ENCODE measurements at regions not wholly inside any gene's neighbourhood (a gene's known extent, or its start where the extent isn't known, plus 50 kb on each side); places are given as distances from the start of the nearest gene placed in this dataset.
"Not testable (repeated sequence)": the region's sequence is repeated elsewhere in the genome, so short reads cannot be mapped to it uniquely, and the experiment has no call there.

DNA sequence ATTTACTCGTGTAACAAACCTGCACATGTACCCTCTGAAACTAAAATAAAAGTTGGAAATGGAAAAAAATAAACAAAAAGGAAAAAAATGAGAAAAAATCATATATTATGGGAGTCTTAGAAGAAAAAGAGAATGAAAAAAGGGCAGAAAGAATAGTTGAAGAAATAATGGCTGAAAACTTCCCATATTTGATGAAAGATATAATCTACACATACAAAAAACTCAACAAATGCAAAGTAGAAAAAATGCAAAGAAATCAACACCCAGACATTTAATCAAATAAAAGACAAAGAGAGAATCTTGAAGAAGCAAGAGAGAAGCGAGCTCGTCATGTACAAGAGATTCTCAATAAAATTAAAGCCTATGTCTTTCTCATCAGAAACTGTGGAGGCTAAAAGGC, 73.8 kb downstream of the SLC25A46 start:
- DNase-seq: no peak

DNA sequence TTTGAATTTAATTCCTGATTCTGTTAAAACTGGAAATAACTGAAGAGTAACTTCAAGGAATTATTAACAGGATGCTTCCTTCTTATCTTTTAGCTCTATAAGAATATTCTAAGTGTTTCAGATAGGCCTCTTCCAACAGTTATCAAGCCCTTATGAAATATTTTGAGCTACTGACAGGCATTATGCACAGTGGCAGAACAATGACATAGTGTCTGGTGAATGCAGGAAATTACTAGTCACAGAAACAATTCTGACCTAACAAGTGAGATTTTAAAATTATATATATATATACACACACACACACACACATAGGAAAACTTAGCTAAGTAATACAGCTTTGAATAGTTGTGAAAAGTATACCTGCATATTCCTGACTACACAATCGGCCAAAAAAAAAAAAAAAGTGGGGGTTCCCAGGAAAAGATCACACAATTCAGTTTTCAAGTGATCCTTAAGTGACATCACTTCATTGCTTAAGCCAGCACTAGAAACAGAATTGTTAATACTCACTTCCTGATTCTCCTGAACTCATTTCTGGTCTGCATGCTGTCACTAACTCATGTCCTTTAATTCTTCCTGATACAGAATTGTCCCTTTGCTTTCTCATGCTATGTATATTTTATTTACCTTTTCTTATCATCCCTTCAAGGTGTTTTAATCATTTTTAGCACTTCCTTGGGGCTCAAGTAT, 77.3 kb downstream of the SLC25A46 start:
- DNase-seq: no peak

DNA sequence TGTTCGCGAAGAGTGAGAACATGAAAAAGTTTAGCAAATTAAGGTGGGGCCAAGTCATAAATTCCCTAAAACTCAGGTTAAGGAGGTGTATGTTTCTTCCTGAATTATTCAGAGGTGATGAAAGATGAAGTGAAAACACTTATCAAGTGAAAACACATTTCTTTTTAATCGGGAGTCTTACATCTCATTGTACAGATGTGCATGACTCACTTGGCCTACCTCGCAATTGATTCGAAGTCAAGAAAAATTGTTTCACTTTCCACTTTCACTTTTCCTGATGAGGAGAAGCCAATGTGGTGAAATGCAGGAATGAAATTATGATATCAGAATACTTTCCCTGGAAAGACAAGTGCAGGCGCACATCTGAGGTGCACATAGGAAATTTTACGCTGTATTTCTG, 78.7 kb downstream of the SLC25A46 start:
- no peak for DNase-seq

DNA sequence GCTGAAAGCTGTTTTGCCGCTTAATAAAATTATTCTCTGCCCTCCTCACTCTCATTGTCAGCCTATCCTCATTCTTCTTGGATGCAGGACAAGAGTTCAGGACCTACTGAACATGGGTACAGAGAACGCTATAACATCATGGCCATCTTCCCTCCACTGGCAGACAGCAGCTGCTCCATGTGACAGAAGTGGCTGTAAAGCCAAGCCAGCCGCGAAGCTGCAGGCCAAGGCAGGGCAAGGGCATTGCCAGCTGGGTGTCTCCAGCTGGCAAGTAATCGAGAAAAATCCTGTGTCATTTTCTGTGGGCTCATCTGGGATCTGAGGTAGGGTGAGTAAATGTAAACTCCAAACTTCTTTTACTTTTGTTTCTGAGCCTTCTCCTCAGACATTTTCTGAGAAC, 84.8 kb downstream of the SLC25A46 start:
- DNase-seq: no peak

DNA sequence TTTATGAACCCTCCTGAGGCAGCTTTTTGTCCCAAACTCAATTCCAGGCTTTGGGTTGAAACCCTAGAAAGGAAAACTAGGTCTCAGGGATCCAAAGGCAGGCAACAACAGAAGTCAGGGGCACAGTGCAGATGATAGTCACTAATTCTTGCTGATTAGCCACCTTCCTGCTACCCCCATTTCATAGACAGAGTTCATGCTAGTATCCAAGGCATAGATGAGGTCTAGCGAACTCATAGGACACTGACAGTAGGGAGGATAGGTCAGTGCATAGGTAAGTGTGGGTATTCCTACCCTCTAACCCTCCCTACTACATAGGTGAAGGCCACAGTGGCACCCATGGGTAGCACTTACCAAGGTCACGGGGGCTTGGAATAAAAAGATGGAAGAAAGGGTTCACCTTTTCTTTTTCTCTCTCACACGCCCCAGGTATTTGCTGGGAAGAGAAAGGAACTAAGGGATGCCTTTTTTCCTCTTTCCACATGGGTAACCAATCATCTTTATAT, 86.2 kb downstream of the SLC25A46 start:
- no peak for DNase-seq

DNA sequence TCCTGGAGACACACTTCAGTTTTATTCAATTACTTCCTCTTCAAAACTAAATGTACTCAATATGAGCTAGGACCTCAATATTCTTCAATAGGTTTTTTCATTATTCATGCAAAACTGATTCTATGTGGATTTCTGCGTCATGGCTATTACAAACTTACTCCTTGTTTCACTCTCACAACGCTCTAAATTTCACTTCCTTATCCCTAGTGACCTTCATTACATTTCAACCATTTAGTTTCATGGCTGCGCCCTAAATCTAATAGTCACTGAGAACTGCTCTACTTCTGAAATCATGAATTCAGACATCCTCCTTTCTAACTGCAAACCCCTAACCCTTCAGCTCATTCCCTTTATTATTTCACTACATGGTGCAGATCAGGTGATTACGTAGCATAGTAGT, 93.9 kb downstream of the SLC25A46 start:
- no peak for DNase-seq

DNA sequence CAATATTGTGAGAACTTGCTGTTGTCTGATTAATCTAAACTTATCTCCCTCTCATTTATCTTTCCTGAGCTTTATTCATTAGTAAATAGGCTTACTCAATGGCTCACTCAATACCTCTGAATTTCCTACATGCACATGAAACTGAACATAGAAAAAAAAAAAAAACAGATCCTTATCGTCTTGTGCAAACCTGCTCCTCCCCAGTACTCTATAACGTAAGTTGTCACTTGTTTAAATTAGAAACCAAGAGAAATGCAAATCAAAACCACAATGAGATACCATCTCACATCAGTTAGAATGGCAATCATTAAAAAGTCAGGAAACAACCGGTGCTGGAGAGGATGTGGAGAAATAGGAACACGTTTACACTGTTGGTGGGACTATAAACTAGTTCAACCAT, 96.1 kb downstream of the SLC25A46 start:
- not testable (repeated sequence) for DNase-seq

DNA sequence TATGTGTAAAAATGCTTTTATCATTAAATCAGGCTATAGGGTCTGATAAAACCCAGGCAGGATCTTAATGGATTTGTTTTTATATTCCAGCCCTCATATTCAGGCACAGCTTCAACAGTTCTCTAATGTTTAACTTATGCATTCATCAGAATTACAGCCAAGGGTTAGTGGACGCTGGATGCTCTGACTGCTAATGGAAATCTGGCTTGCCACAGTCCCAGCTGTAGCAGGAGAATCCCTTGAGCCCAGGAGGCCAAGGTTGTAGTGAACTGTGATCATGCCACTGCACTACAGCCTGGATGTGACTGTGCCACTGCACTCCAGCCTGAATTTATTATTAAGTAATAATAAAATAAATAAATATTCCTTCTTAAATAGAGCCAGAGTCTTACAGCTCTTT, 98.0 kb downstream of the SLC25A46 start:
- DNase-seq: peak; percentile 38

DNA sequence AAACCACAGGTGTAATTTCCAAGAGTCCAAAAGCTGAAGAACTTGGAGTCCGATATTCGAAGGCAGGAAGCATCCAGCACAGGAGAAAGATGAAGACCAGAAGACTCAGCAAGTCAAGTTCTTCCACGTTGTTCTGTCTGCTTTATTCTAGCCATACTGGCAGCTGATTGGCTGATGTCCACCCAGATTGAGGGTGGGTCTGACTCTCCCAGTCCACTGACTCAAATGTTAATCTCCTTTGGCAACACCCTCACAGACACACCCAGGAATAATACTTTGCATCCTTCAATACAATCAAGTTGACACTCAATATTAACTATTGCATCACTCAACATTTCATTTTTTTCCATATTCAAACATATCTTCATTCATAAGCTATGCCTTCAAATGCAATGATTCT, 99.5 kb downstream of the SLC25A46 start:
- not testable (repeated sequence) for DNase-seq

DNA sequence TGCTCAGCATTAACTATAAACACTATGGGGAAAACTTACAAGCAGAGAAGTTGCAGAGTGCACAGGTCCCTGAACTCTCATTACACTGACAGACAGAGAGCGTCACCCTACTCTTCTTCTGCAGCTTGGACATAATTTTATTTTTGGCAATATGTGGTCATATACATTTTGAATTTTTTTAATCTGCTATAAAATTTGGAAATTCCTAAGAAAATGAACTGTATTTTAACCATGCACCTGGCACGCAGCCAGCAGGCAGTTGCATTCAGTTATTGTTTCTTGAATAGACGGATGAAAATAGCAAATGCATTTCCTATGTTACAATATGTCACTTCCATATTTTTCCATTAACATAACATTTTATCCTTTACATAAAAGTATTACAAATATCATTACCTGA, 100.2 kb downstream of the SLC25A46 start:
- DNase-seq: peak; percentile 29

DNA sequence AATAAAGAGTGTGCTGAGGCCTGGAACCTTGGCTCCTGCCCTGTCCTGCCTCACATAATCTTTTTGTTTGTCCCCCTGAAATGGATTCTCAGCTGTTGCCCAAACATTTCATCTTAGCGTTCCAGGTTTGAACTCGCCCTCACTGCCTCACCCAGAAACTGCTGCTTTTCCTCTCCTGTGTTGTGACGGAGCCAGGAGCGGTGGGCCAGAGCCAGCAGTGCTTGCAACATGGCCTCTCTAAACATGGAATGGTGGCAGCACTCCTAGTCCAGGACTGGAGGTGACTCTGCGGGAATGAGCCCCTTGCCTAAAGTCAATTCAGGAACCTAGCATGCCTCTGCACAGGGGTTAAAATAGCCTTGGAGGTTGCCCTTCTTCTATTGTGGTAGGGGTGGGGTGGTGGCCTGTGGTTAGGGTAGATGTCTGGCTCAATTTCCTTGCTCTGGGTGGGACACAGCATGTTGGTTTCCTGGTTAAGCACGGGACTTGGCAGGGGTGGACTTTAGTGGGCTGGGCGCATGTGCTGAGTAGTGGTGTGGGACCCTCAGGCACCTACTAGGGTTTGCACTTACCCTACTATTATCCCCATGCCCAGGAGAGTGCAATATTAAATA, 101.6 kb downstream of the SLC25A46 start:
- no peak for DNase-seq

DNA sequence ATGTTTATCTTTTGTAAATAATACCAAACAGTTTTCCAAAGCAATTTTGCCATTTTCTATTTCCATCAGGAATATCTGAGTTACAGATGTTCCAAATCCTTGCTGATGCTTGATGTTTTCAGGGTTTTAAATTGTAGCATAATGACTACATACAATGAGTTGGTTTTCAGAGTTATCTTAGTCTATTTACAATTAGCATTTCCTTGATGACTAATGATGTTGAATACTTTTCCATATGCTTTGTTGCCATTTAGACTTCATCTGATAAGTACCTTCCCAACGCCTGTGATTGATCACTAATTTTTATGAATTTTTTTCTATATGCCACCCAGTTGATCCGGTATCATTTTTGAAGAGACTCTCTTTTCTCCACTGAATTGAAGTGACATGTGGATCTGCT, 102.3 kb downstream of the SLC25A46 start:
- DNase-seq: no peak

DNA sequence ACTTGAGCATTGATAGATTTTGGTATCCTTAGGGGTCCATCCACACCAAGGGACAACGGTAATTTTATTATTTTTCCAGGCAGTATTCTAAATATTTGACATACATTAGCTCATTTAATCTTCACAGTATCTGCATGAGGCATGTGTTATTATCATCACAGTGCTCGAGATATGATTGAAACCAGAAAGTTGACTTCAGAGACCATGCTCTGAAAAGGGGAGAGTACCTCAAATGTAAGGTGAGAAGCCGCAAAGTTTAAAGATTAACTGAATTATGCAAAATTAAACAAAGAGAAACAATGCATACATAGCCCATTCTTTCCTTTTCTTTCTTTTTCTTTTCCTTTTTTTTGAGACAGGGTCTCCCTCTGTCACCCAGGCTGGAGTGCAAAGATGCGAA, 104.1 kb downstream of the SLC25A46 start:
- DNase-seq: no peak

DNA sequence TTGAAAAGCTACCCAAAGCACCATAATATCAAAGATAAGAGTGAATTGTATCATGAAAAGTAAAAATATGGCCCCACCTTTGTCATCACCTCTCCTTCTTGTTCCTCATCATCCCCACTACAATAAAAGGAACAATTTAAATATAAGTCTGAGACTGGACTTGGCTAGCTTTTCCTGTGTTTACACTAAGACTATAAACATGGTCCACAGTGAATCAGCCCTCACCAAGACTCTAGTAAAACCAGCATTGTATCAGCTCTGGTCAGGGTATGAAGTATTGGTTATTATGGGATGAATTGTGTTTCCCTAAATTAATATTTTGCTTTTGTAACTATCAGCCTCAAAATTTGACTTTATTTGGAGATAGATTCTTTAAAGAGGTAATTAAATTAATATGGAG, 105.4 kb downstream of the SLC25A46 start:
- no peak for DNase-seq

DNA sequence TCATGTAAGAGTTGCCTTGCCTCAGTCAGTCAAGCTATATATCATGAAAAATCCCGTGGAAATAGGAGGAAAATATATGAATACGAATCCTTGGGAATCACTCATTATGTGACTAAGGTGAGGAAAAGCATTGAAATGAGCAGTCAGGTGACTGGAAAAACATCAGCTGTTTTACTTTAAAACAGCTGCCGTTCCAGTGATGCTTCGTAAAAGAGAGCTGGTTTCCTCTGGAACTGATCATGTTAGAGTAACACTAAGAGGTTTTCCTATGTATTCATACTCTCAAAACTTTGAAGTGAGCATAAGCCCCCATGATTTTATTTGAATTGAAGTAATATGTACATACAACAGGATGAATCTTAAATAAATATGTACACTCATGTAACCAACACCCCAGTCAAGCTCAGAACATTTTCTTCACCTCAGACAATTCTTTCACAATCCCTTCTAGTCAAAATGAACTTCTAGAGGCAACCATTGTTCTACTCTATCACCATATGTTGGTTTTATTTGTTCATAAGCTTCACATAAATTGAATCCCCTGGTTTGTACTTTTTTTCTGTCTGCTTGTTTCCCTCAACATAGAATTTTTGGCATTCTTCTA, 107.7 kb downstream of the SLC25A46 start:
- no peak for DNase-seq

DNA sequence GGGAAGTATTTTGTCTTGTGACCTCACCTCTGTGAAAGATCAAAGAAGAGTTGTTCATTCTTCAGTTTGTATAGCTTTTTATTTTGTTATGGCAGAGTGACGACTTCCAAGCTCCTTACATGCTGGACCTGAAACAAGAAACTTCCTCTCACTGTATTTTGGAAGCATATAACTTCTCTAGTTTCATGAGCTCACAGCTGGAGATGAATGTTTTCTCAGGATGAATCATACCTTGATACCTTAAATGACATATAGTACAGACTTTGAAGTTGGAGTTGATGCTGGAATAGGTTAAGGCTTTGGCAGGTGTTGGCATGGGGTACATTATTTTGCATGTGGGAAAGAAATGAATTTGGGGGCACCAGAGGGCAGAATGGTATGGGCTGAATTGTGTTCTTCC, 112.5 kb downstream of the SLC25A46 start:
- DNase-seq: no peak

DNA sequence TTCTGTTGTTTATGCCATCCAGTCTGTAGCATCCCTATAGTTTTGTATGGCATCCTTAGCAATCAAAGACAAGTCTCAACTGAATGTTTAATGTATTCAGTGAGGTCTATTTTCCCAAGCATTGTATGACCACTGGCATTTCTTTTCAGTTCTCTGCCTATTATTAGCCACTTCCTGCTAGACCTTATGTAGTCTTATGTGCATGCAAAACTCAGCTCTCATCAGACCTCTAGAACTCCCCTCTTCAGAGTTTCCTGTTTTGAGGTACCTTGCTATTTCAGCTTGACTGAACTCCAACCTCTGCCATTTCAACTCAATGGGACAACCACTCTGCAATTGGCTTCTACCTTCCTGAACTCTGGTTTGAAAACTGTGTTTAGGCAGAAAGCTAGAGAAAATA, 113.2 kb downstream of the SLC25A46 start:
- DNase-seq: no peak

DNA sequence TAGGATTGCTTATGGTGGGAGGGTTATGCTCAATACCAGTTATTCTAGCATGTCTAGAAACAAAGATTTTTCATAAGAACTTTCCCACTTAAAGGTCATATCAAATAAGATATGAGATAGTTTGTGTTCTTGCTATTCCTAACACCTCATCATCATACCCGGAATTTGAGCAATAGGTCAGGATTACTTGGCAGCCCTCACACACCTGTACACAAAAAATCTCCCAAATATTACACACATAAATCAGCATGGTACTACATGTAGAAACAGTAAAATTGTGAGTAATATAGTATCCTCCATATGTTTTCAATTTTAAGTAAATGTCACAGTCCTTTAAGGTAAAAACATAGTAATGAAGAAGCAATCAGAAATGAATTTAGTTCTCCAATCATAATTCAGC, 113.7 kb downstream of the SLC25A46 start:
- DNase-seq: no peak

DNA sequence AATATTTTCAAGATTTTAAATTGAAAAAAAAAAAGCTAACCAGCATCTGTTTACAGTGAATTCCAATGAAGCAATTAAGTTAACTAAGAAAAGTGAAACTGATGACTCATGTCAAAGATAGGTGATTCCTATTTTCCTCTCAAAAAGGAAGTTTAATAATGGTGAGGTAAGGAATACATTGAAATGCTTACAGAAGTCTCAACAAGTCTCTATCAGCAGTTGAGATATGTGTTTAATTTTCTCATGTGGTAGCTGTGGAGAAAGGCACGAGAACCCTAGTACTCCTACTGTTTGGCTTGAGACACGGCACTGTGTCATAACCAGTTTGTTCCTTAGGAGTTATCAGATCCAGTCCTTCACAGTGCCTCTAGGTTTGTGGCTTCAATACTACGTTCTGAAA, 114.5 kb downstream of the SLC25A46 start:
- DNase-seq: no peak

DNA sequence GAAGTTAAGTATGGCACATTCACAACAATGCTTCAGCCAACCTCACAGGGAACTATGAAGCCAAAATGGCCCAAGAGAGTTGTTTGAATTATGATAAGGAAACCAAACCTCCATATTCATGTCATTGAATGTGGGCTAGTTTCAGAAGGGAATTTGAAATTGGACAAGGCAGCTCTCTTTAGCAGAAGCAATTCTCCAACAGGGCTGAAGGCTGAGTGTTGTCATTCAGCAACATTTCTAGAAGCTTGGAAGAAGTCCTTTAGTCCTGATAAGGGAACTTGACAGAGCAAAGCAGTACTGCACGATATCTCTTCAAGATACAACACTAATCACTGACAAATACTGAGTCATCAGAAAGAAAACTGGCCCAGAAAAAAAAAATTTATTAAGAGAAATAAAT, 115.4 kb downstream of the SLC25A46 start:
- DNase-seq: no peak

DNA sequence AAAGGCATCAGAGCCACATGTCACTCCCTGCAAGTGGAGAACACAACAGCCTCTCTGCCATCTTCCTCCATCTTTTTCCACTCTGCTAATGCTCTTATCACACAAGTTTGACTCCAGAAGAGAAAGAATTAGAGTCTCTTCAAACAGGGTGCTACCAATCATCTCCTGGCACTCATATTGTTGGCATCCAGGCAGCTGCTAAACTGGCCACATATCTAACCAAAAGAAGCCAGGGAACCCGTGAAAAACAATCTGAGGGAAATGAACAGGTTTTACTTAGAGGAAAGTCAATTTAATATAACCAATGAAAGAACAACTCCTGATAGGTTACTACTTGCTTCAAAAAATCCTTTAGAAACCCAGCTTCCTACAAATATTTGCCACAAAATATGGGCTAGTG, 117.2 kb downstream of the SLC25A46 start:
- no peak for DNase-seq

DNA sequence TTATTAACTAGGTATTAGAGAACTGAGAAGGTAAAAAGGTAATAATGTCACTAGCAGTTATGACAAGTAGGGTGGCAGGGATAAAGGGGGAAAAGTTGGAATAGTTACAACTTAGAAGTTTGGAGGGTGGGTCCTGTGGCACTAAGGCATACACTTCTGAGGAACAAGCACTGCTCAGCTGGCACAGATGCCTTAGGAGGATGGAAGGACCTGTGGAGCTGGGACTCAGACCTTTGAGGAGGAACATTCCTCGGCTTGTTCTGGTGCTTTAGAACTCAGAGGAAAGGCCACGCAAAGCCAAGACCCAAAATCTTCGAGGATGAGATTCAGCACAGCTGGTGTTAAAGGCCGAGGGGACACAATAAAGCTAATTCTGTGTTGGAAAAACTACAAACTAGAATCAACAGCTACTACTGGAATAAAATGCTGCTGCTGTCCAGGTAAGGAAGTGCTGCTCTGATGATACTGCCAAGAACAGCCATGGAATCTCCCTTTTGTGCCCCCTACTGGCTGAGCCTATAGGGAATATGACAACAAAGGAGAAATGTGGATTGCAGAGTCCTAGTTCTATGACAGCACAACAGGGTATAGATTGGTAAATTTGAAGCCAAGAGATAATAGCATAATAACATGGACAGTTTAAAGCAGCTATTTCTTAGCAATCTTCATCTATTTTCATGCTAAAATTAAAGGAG, 126.7 kb downstream of the SLC25A46 start:
- no peak for DNase-seq

DNA sequence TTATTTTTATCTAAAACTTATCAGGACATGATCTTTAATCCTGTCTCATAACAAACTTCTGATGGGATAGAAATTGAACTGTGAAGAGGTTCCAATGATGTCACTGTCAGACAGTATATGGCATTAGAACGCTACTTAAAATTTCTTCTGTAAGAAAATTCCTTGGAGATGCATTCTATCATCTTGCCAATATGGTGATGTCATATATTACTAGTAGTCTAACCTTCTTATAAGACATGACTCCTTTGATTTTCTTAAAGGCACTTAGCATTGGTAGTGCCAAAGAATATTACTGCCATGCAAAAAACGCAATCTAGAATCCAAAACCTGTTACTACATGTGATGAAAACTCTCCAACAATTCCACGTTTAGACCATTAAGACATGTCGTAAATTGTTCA, 131.1 kb downstream of the SLC25A46 start:
- DNase-seq: no peak

DNA sequence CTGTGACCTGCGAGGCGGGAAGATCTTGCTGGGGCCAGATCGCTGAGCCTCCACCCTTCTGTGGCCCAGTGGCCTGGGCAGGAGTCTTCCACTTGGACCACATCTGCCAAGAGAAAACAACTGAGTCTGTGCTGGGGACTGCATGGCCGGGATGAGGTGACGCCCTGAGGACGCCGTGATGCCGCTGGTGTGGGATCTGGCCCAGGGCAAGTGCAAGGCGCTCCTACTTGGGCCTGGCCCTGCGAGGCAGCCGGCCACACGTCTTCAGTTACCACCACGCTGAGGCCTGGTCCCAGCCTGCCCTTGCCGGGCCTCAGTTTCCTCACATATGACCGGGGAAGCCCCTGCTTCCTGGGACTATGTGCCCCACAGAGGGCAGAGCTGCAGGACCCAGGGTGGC, 133.4 kb downstream of the SLC25A46 start:
- DNase-seq: no peak

Data from hindlimb muscle (tissue), 1 donor.